GM12878 (cell line): ENCODE measurements at regions not wholly inside any gene's neighbourhood (a gene's known extent, or its start where the extent isn't known, plus 50 kb on each side); places are given as distances from the start of the nearest gene placed in this dataset.

Experiments used
- ATAC-seq: fragments of 200-7000 bp; cut with Tn5 transposase; 3 replicates; pipeline ENCODE4 v1.9.1; 2020; ENCODE audit warnings: mild to moderate bottlenecking, moderate library complexity
- BruUV-seq: library from RNA; stranded (reverse); fragments of 400-500 nt; replicated peaks from 2 replicates; lab custom pipeline; 2021; lab: Mats Ljungman, UMichigan
- CTCF ChIA-PET: fragments of 300-600 bp; sonication (Branson Sonifier 250); formaldehyde crosslinking; extraction: SDS; loops from one replicate; lab custom pipeline; 2021; ENCODE audit warnings: inconsistent platforms; lab: Yijun Ruan, JAX
- POLR2A ChIA-PET: fragments of 350-600 bp; formaldehyde crosslinking; extraction: SDS; loops from one replicate; lab custom pipeline; 2021; ENCODE audit warnings: inconsistent platforms; lab: Charles Lee
- RAD21 ChIA-PET: fragments of 300-600 bp; sonication (Branson Sonifier 250); formaldehyde crosslinking; loops from one replicate; lab custom pipeline; 2023; ENCODE audit warnings: antibody characterized with exemption; ENCODE audit not compliant: unreplicated experiment; lab: Charles Lee
- SMC1A ChIA-PET: fragments of 300-600 bp; sonication (Branson Sonifier 250); formaldehyde crosslinking; loops from one replicate; lab custom pipeline; 2023; ENCODE audit not compliant: unreplicated experiment, uncharacterized antibody; lab: Charles Lee
- DNase-seq: peaks from one replicate; pipeline ENCODE4 v3.0.0-alpha.2; 2011; ENCODE audit warnings: low read depth, low spot score
- FAIRE-seq: peaks from 3 replicates; lab custom pipeline; 2011; peaks lifted over from hg19 to GRCh38; lab: Jason Lieb, UNC
- H2AFZ ChIP-seq: 2 replicates; pipeline ENCODE4 v1.6.0; 2011; ENCODE audit warnings: low read depth, low read length, control low read depth; ENCODE audit not compliant: control insufficient read depth
- H3K27ac ChIP-seq: 2 replicates; pipeline ENCODE4 v1.5.1; 2011; ENCODE audit warnings: control low read depth; ENCODE audit not compliant: control insufficient read depth, insufficient read depth
- H3K27me3 ChIP-seq, 2 experiments: replicated peaks in 1 of 2; 2 replicates each; pipeline versions ENCODE4 v1.6.0 to v1.6.1; 2011; ENCODE audit warnings: low read length in 1 of 2; ENCODE audit not compliant: control insufficient read depth in 2 of 2, insufficient read depth in 2 of 2
- H3K36me3 ChIP-seq, 2 experiments: 2 replicates each; pipeline ENCODE4 v1.5.1; 2011; ENCODE audit warnings: low read length in 1 of 2; ENCODE audit not compliant: control insufficient read depth in 2 of 2, insufficient read depth in 2 of 2
- H3K4me1 ChIP-seq: 2 replicates; pipeline ENCODE4 v1.6.1; 2011; ENCODE audit warnings: mild to moderate bottlenecking, low read length, moderate library complexity, mixed read lengths; ENCODE audit not compliant: control insufficient read depth, insufficient read depth
- H3K4me2 ChIP-seq: 2 replicates; pipeline ENCODE4 v1.6.0; 2011; ENCODE audit warnings: control low read depth; ENCODE audit not compliant: control insufficient read depth, insufficient read depth
- H3K4me3 ChIP-seq: fragments of 200-600 bp; sonication (generic); 2 replicates; pipeline ENCODE4 v1.5.1; 2016
- H3K79me2 ChIP-seq: 2 replicates; pipeline ENCODE4 v1.6.0; 2011; ENCODE audit warnings: low read length; ENCODE audit not compliant: control insufficient read depth, insufficient read depth
- H3K9ac ChIP-seq: 2 replicates; pipeline ENCODE4 v1.8.0; 2011; ENCODE audit warnings: low read length, control low read depth, mixed read lengths; ENCODE audit not compliant: control insufficient read depth, insufficient read depth
- H3K9me3 ChIP-seq: replicated peaks from 3 replicates; pipeline ENCODE4 v1.5.1; 2011; ENCODE audit warnings: mild to moderate bottlenecking, low read length; ENCODE audit not compliant: control insufficient read depth, insufficient read depth
- H4K20me1 ChIP-seq: 2 replicates; pipeline ENCODE4 v1.6.0; 2011; ENCODE audit not compliant: control insufficient read depth, insufficient read depth
- BCL11A ChIP-seq: IDR thresholded peaks from 2 replicates; pipeline ENCODE4 v1.6.1; 2011; ENCODE audit warnings: low read depth, low read length
- CBX5 ChIP-seq: sonication (generic); IDR thresholded peaks from 2 replicates; pipeline ENCODE4 v1.6.1; 2016; ENCODE audit warnings: low read depth, moderate library complexity, mild to moderate bottlenecking, inconsistent platforms
- E4F1 ChIP-seq: fragments of 450-650 bp; IDR thresholded peaks from 2 replicates; pipeline ENCODE4 v1.6.1; 2018; ENCODE audit warnings: borderline replicate concordance, mild to moderate bottlenecking; ENCODE audit not compliant: partially characterized antibody
- EP300 ChIP-seq, 2 experiments: fragments of 150-350 bp in 1 of 2; IDR thresholded peaks; 2 replicates each; pipeline ENCODE4 v1.6.1; 2011 to 2012; ENCODE audit warnings: low read depth in 2 of 2, low read length in 2 of 2, borderline replicate concordance in 1 of 2, improper control_type of control experiment in 1 of 2, inconsistent platforms in 1 of 2; ENCODE audit not compliant: control insufficient read depth in 1 of 2
- HDGF ChIP-seq: fragments of 450-650 bp; IDR thresholded peaks from 2 replicates; pipeline ENCODE4 v1.6.1; 2016; ENCODE audit warnings: antibody characterized with exemption
- MLLT1 ChIP-seq: fragments of 450-650 bp; IDR thresholded peaks from 2 replicates; pipeline ENCODE4 v1.6.1; 2016; ENCODE audit warnings: mild to moderate bottlenecking
- MYC ChIP-seq: IDR thresholded peaks from 2 replicates; pipeline ENCODE4 v1.6.1; 2011; ENCODE audit warnings: mild to moderate bottlenecking, low read length, moderate library complexity, inconsistent platforms; ENCODE audit not compliant: insufficient read depth, insufficient replicate concordance, insufficient read length, severe bottlenecking
- NKRF ChIP-seq: fragments of 450-650 bp; conservative IDR thresholded peaks from 2 replicates; pipeline ENCODE4 v1.6.1; 2017; ENCODE audit warnings: mild to moderate bottlenecking, moderate library complexity
- RCOR1 ChIP-seq: conservative IDR thresholded peaks from 2 replicates; pipeline ENCODE4 v1.6.1; 2012; ENCODE audit warnings: low read depth, low read length, improper control_type of control experiment
- REST ChIP-seq: IDR thresholded peaks from 2 replicates; pipeline ENCODE4 v1.6.1; 2012; ENCODE audit warnings: mild to moderate bottlenecking, low read depth, low read length
- SMAD5 ChIP-seq: IDR thresholded peaks from 2 replicates; pipeline ENCODE4 v1.6.1; 2016; ENCODE audit warnings: antibody characterized with exemption, low read depth
- SUPT20H ChIP-seq: IDR thresholded peaks from 2 replicates; pipeline ENCODE4 v1.6.1; 2011; ENCODE audit warnings: low read depth, mild to moderate bottlenecking, low read length, moderate library complexity, borderline replicate concordance; ENCODE audit not compliant: control insufficient read depth
- TCF7 ChIP-seq: IDR thresholded peaks from 2 replicates; pipeline ENCODE4 v1.6.1; 2014; ENCODE audit warnings: antibody characterized with exemption, borderline replicate concordance
- WRNIP1 ChIP-seq: IDR thresholded peaks from 2 replicates; pipeline ENCODE4 v1.6.1; 2011; ENCODE audit warnings: low read depth, low read length, improper control_type of control experiment, borderline replicate concordance
- ZNF24 ChIP-seq: fragments of 450-650 bp; IDR thresholded peaks from 2 replicates; pipeline ENCODE4 v1.6.1; 2017; ENCODE audit warnings: antibody characterized with exemption, mild to moderate bottlenecking
- WGBS: methylation state at CpG from one replicate; pipeline ENCODE4 v1.1.6; 2016; ENCODE audit warnings: low lambda C conversion rate; ENCODE audit not compliant: insufficient replicate concordance, insufficient coverage; ENCODE audit errors: missing lambda C conversion rate; 5-methylcytosine and 5-hydroxymethylcytosine counted together
- in situ Hi-C: fragments of 300-500 bp; cut with MboI; formaldehyde crosslinking; loops from 9 replicates; pipeline ENCODE4 v1.14.3; 2018; ENCODE audit warnings: mixed read lengths
- intact Hi-C: fragments of 100-400 bp; cut with micrococcal nuclease; formaldehyde crosslinking; loops from one replicate; pipeline ENCODE4 v1.14.2; 2022; ENCODE audit not compliant: unreplicated experiment

- BruUV-seq = no TSS peak
- WGBS = 0% methylated on average over 2 of the region's 2 CpGs
- no peaks in the 10 kb centered on the region for H3K79me2 ChIP-seq
- POLR2A ChIA-PET = no interaction called here
- no peaks in the 10 kb centered on the region for H3K36me3 ChIP-seq
- ATAC-seq (no peak), FAIRE-seq (no peak), DNase-seq (no peak)
- CTCF ChIA-PET = interaction anchor here (1.0 to 1.4 kb wide), 2 partner anchors 8 to 15 kb away, joined by 3 to 5 read pairs; no protein-coding TSS in a partner anchor
- no peak overlapping the region for H3K27ac ChIP-seq
- RAD21 ChIA-PET = interaction anchor here (0.8 kb wide), 1 partner anchor 147 kb away, joined by 3 read pairs; no protein-coding TSS in a partner anchor
- SMC1A ChIA-PET = no interaction called here
- H4K20me1 ChIP-seq = no peaks in the 10 kb centered on the region
- H3K27me3 ChIP-seq = no peaks in the 10 kb centered on the region
- H3K4me3 ChIP-seq = no peak overlapping the region
- no peaks in the 10 kb centered on the region for H3K9me3 ChIP-seq
- H3K4me2 ChIP-seq = no peak overlapping the region
- H2AFZ ChIP-seq = no peak overlapping the region
- H3K4me1 ChIP-seq = no peaks in the 10 kb centered on the region
- in situ Hi-C loops = no loop called here
- no peak overlapping the region for H3K9ac ChIP-seq
- intact Hi-C loops = no loop called here
- TF ChIP-seq CBX5 = no peak
- TF ChIP-seq NKRF = no peak
- TF ChIP-seq REST = no peak
- TF ChIP-seq HDGF = no peak
- no peak for TF ChIP-seq SMAD5
- no peak for TF ChIP-seq MLLT1
- TF ChIP-seq WRNIP1 = no peak
- no peak for TF ChIP-seq TCF7
- TF ChIP-seq MYC = no peak
- no peak for TF ChIP-seq SUPT20H
- TF ChIP-seq ZNF24 = no peak
- no peak for TF ChIP-seq RCOR1
- no peak for TF ChIP-seq E4F1
- no peak for TF ChIP-seq EP300 (IDR thresholded peaks at IDR 0.05; ENCODE audit: borderline replicate concordance in 1 of 2, control insufficient read depth in 1 of 2, low read depth in 2 of 2, low read length in 2 of 2)
- TF ChIP-seq BCL11A = no peak
Observed at GRCh38 chr1:80566867-80567266, 1233.9 kb upstream of the ADGRL2 start.
